Stimulated activated CD8-positive, alpha-beta memory T cell treated with anti-CD3 and anti-CD28 coated beads, Interleukin-15, amount 100 ng/mL, for 24 hours (primary cell): ENCODE measurements at regions not wholly inside any gene's neighbourhood (a gene's known extent, or its start where the extent isn't known, plus 50 kb on each side); places are given as distances from the start of the nearest gene placed in this dataset.

ENCODE experiments used
- DNase-seq: peaks from one replicate; pipeline ENCODE4 v3.0.0-alpha.2; 2020; ENCODE audit warnings: low read depth

DNA sequence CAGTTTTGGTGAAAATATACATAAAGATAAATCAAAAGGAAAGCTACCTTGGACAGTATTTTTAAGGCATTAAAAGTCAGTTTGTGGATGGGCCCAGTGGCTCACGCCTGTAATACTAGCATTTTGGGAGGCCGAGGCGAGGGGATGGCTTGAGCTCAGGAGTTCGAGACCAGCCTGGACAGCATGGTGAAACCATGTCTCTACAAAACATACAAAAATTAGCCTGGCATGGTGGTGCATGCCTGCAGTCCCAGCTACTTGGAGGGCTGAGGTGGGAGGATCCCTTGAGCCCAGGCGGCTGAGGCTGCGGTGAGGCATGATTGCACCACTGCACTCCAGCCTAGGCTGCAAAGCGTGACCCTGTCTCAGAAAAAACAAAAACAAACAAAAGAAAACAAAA is 1253.8 kb downstream of the MRPL39 start:
- DNase-seq: no peak

DNA sequence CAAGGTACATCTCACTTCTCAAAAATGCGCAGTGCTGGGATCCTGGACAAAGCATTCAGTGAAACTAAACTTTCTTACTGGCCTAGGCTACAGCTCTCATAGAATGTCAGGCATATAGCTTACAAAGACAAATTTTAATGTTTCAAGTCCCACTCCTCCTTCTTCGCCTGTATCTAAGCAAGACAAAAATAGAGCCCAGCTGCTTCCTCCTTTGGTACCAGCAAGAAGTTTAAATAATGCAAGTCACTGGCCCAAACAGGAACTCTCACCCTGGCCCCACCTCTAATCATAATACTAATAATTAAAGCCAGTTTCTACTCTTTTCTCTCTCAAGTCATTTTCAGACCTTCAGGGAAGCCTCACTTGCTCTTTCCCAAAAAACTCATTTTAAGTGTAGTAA is 1267.9 kb downstream of the MRPL39 start:
- DNase-seq: no peak

DNA sequence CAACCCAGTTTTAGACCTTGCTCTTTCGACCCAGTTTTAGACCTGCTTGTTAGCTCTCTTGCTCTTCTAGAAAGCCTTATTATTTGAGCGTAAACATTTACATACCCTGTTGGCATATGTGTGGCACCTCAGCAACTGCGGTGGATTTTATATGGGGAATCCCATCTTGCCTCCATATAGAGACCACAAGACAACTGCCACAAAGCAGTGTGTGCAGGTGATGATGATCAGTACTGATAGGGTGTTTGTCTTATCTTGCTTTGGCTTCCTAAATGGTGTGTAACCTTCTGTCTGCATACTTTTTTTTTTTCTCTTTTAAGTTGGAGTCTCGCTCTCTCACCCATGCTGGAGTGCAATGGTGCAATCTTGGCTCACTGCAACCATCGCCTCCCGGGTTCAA is 1270.8 kb downstream of the MRPL39 start:
- DNase-seq: no peak

GRCh38 chr21:24323536-24323935 is 1283.7 kb downstream of the MRPL39 start:
- no peak for DNase-seq

DNA sequence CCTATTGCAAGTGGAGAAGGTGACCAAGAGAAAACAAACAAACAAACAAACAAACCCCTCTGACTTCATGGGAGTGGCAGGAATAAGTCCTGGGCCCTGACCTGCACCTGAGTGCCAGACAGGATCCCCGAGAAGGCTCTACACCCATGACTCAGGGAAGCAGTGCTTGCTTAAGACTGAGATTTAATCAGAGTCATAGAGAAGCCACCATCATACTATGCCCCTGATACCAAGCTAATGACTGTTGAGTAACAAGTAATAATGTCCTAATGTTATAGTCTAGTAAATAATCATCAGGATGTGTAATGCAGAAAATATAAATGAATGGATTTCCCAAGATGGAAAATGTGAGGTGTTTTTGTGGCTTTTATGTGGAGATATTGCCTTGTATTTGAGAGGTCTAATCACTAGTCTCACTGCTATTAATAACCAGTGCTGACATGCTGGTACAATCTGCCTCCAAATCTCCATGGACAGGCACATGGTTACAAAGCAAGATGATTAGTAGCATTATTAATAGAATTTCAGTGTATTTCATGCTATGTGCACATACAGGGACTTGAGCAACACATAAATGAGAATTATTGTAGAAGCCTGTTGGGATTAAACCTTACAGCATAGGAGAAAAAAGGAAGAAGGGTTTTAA is 1290.9 kb downstream of the MRPL39 start:
- DNase-seq: no peak

- DNase-seq: no peak
Observed at GRCh38 chr21:24310788-24311187, 1296.5 kb downstream of the MRPL39 start.

GRCh38 chr21:24308183-24308582 is 1299.1 kb downstream of the MRPL39 start:
- DNase-seq: no peak

GRCh38 chr21:24302400-24302799 is 1304.9 kb downstream of the MRPL39 start:
- no peak for DNase-seq

DNA sequence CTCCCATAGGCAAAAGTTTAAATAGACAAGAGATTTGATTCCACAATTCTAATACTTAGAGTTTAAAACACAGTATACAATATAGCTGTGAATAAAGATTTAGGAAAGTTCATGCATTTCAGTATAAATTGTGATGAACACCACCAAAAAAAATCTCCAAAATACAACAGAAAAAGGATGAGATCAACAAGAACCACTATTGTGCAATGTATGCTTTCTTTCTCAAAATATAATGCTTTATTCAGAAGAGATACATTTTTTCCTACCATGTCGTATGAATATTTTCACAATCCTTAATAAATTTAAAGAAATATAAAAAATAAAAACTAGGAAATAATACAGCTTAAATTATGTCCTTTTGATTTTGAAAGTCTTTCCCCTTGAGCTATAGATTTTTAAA is 1309.2 kb downstream of the MRPL39 start:
- DNase-seq: no peak

- no peak for DNase-seq
Observed at GRCh38 chr21:24294171-24294570, 1313.1 kb downstream of the MRPL39 start.

DNA sequence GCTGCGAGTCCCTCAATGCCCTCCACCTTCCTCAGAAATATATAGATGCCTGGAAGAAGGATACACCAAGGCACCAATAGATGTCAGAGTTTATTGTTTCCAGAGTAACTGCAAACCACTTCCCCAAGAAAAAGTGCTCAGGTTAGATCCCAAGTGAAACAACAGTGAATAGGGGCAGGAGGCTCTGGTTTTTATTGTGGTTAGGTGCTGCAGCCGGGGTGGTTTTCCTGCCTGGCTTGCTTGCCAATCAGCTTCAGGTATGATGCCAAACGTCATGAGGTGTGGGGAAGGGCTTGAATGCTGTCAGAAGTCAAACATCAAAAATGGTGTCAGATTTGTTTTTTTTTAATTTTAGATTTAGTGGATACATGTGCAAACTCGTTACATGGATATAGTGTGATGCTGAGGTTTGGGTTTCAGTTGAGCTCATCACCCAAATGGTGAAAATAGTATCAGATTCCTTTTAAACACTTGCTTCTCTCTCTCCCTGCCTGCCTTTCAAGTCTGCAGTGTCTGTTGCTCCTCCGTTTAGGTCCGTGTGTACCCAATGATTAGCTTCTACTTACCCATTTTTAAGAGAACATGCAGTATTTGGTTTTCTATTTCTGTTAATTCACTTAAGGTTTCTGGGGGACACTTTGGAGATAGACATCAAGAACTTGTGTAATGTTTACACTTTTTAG is 1317.0 kb downstream of the MRPL39 start:
- no peak for DNase-seq

GRCh38 chr21:24289539-24289938 is 1317.7 kb downstream of the MRPL39 start:
- DNase-seq: no peak

DNA sequence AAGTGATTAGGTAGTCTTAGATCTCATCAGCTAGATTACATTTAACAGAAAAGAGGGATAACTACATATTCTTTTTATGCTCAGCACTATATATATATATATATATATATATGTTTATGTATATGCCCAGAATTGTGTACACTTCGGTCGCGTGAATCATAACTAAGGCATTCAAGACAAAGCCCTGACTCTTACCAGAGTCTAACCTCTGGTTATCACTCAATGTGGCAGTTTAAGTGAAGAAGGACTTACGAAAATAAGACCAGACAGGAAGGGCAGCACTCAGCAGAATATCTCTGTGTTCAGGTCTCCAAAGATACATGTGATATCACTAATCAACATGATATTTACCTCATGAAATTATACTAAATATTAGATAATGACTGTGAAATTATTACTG is 1326.7 kb downstream of the MRPL39 start:
- DNase-seq: no peak

- DNase-seq: no peak
Observed at GRCh38 chr21:24278711-24279110, 1328.6 kb downstream of the MRPL39 start.

DNA sequence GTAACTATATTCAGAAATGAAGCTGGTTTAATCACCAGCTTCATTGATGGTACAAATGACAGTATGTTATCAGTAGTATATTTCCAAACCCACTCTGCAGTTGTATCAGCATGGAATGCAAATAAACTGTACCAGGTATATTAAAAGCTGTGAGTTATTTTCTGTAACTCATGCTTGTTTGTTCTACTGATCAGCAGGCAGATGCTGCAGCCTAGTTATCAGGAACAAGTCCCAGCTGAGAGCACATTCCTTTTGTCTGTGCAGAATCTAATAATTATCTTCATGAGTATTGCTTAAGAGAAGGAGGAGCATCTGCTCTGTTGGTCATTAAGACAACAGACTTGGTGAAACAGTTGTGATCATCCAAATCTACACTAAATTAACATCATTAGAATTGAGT is 1331.1 kb downstream of the MRPL39 start:
- no peak for DNase-seq

DNA sequence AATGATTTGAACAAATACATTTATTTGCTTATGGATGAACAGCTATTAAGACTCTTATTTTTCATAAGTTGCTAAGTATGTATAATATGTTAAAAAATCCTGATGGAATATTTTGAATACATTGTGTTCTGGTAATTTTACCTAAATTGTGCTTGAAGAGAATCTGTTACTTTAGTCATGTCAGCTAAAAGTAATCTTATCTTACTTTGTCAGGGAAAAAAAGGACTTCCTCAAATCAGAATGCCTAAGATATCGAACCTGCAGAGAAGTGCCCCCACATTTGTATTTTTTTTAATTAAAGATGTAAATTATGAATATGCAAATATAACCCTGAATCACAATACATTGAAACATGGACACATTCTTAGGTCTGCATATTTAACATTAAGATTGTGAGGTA is 1331.7 kb downstream of the MRPL39 start:
- no peak for DNase-seq

DNA sequence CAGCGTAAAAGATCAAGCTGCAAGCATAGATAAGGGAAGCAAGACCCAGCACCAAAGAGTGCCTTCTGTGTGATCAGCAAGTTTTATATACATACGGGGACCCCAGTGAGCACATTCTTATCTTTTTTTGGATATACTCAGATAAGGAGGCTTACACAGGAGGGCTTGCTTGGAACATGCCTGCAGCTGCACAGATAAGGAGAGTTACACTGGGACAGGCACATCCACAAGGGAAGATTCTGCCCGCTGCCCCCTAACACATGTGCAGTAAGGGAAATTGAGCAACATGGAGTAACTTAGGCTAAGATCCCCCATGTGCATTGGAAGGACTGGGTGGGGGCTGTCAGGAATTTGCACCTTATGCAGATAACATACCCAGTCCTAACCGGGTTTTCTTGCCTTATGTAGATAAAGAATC is 1334.8 kb downstream of the MRPL39 start:
- no peak for DNase-seq

DNA sequence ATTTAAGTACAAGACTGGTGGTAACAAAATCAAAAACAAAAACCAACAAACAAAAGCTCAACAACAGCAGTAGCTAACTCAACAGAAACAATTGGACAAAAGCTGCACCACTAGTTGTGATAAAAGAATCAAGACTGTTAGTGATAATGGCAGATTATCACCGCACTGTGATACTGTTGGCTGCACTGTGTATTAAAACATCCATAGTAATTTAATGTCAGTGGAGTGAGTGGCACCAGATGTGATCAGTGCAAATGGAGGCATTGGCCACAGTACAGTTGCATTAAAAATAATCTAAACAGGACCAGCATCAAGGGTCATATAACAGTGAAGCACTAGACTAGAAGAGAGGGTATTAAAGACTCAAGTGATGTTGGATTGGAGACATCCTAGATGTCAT is 1341.3 kb downstream of the MRPL39 start:
- DNase-seq: no peak

GRCh38 chr21:24260751-24261150 is 1346.5 kb downstream of the MRPL39 start:
- DNase-seq: no peak

DNA sequence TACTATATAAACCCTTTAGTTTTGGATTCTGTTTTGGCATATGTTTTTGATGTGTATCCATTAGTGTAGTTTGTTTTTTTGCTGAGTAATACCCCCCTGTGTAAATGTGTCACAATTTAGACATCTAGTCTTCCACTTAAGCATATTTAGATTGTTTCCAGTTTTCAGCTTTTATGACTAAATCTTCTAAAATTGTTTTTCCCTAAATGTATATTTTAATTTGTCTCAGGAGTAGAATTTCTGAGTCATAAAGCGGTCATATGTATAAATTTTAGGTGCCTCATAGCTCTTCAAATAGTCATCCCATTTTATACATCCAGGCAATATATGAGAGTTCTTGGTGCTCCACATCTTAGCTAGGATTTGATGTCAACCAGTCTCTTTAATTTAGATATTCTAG is 1348.0 kb downstream of the MRPL39 start:
- no peak for DNase-seq

DNA sequence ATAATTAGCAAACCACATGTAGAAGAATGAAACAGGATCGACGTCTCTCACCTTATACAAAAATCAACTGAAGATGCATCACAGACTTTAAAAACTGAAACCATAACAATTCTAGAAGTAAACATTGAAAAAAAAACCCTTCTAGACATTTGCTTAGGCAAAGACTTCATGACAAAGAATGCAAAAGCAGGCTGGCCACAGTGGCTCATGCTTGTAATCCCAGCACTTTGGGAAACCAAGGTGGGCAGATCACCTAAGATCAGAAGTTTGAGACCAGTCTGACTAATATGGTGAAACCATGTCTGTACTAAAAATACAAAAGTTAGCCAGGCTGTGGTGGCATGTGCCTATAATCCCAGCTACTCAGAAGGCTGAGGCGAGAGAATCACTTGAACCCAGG is 1351.7 kb downstream of the MRPL39 start:
- DNase-seq: no peak

DNA sequence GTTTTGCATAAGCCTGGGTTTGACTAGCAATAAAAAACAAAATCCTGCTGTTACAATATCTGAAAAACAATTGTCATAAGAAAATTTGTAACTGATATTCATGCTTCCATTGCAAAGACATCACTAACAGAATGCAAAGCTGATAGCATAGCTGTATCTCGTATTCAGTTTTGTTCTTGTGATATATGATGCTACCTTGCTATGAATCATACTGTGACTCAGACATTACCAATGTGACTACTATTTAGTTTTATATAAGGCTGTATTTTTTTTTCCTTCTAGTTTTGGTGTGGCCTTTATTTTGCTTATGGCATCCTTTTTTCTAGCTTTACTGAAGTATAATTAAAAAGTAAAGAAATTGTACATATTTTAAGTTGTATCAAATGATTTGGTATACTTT is 1381.8 kb downstream of the MRPL39 start:
- DNase-seq: no peak

- no peak for DNase-seq
Observed at GRCh38 chr21:24224422-24224821, 1382.9 kb downstream of the MRPL39 start.

DNA sequence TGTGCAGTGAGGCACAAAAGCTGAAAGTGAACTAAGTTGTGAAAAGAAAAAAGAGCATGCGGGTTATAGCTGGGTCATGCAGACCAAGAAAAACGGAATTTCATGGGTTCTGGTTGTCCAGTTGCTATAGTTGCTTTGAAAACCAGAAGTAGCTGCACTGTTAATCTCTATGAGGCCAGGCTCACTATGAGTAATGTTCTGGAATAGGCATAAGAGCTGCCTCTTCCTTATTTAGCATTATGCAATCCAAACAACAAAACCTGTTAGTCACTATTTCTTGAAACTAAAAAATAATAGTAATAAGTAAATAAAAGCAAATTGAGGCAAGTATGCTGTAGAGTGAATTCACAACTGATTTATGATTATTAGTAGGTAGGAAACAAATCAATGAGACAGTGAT is 1383.7 kb downstream of the MRPL39 start:
- no peak for DNase-seq
